ENCODE measurements at regions not wholly inside any gene's neighbourhood (a gene's known extent, or its start where the extent isn't known, plus 50 kb on each side); places are given as distances from the start of the nearest gene placed in this dataset.

- Histone ChIP-seq H3K27me3 (no peaks in the 10 kb centered on the region), H3K27ac (no peak overlapping the region), H3K36me3 (no peaks in the 10 kb centered on the region), H3K4me1 (no peaks in the 10 kb centered on the region), H3K9ac (ENCODE audit: low read depth in 2 of 2, low read length in 2 of 2) (no peak overlapping the region), H3K4me3 (no peak overlapping the region), H3K9me3 (no peaks in the 10 kb centered on the region)
- intact Hi-C loops (cut with DNase I) = no loop called here
- DNase-seq = no peak
- TF ChIP-seq CTCF (IDR thresholded peaks at IDR 0.05) = no peak
Measured at GRCh38 chr12:46898152-46898931, 72.5 kb upstream of the SLC38A4 start.

- H3K36me3 ChIP-seq = no peaks in the 10 kb centered on the region
- no peak overlapping the region for H3K9ac ChIP-seq (ENCODE audit: low read depth in 2 of 2, low read length in 2 of 2)
- H3K27me3 ChIP-seq = no peaks in the 10 kb centered on the region
- H3K9me3 ChIP-seq = no peaks in the 10 kb centered on the region
- intact Hi-C loops (cut with DNase I) = no loop called here
- H3K4me1 ChIP-seq = no peaks in the 10 kb centered on the region
- TF ChIP-seq CTCF (IDR thresholded peaks at IDR 0.05) = no peak
- no peak for DNase-seq
- H3K27ac ChIP-seq = no peak overlapping the region
- H3K4me3 ChIP-seq = no peak overlapping the region
Measured at GRCh38 chr12:46898989-46899388, 73.2 kb upstream of the SLC38A4 start.

- no peak overlapping the region for H3K4me3 ChIP-seq
- DNase-seq = no peak
- no peak overlapping the region for H3K27ac ChIP-seq
- H3K4me1 ChIP-seq = no peaks in the 10 kb centered on the region
- intact Hi-C loops (cut with DNase I) = no loop called here
- no peaks in the 10 kb centered on the region for H3K36me3 ChIP-seq
- H3K27me3 ChIP-seq = no peaks in the 10 kb centered on the region
- H3K9ac ChIP-seq (ENCODE audit: low read depth in 2 of 2, low read length in 2 of 2) = no peak overlapping the region
- H3K9me3 ChIP-seq = no peaks in the 10 kb centered on the region
- no peak for TF ChIP-seq CTCF (IDR thresholded peaks at IDR 0.05)
Measured at GRCh38 chr12:46900734-46901463, 75.1 kb upstream of the SLC38A4 start.

DNA sequence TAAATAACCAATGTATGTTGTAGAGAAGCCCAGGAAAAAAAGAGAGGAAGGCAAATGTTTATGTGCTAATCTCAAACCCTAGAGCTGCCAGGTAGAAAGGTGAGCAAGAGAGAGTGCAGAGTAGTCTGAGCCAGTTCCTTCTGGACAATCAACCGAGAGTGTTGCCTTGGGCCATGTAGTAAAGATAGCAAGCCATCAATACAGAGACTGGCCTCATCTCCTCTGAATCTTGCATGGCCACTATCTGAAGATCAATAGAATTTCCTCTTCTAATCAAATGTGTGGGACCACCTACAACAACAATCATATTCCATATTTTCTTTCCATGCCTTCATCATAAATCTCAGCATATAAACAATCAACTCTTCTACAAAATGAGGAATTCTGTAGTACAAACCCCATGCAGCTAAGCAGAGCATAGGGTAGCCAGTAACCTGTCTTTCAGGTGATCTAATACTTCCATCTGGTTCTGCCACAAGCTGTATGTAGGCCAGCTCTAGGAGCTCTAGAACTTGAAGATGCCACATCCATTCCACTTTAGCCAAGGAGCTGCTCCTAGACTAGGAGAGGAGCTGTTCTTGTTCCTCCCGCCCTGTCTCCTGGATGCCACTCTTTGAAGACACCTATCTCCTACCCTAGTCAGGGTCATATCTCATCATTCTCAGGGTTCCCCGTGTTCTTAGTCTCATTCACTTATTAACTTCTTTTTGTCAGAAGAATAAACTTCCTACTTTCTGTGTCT lies 75.8 kb upstream of the SLC38A4 start:
- Histone ChIP-seq H3K36me3 (no peaks in the 10 kb centered on the region), H3K9me3 (no peaks in the 10 kb centered on the region), H3K4me1 (no peaks in the 10 kb centered on the region), H3K4me3 (no peak overlapping the region), H3K27me3 (no peaks in the 10 kb centered on the region), H3K27ac (no peak overlapping the region), H3K9ac (ENCODE audit: low read depth in 2 of 2, low read length in 2 of 2) (no peak overlapping the region)
- TF ChIP-seq CTCF (IDR thresholded peaks at IDR 0.05) = no peak
- intact Hi-C loops (cut with DNase I) = no loop called here
- no peak for DNase-seq

DNA sequence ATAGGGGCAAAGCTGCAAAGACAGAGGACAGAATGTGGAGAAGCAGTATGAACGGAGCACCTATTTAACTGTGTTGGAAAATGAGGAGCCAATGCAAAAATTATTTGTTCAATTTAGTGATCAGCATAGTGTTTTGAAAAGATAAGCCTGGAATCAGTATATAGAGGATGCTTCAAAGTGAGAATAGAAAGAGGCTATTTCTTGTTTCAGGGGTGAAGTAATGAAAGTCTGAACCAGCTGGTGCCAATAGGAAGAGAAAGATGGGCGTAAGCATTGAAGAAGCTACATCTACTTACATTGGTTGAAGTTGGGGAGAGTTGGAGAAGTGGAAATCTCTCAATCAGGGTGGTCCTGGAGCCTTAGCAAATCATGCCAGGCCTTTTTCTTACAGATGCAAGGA lies 77.3 kb upstream of the SLC38A4 start:
- no peak for TF ChIP-seq CTCF (IDR thresholded peaks at IDR 0.05)
- no peak overlapping the region for H3K9ac ChIP-seq (ENCODE audit: low read depth in 2 of 2, low read length in 2 of 2)
- H3K27ac ChIP-seq = no peak overlapping the region
- H3K4me1 ChIP-seq = no peaks in the 10 kb centered on the region
- H3K27me3 ChIP-seq = no peaks in the 10 kb centered on the region
- H3K36me3 ChIP-seq = no peaks in the 10 kb centered on the region
- intact Hi-C loops (cut with DNase I) = no loop called here
- no peak overlapping the region for H3K4me3 ChIP-seq
- no peak for DNase-seq
- H3K9me3 ChIP-seq = no peaks in the 10 kb centered on the region

Data from colonic mucosa (tissue), 4 donors.